ENCODE measurements at regions not wholly inside any gene's neighbourhood (a gene's known extent, or its start where the extent isn't known, plus 50 kb on each side); places are given as distances from the start of the nearest gene placed in this dataset.
A peak's percentile ranks its signal among the peaks of the same experiment; 100 is the strongest.

- Histone ChIP-seq H4K20me1 (ENCODE audit: insufficient read depth) (no peaks in the 10 kb centered on the region), H3K4me2 (no peak overlapping the region), H3K27me3 (ENCODE audit: insufficient read depth) (no peaks in the 10 kb centered on the region), H3K4me3 (ENCODE audit: low read depth in 2 of 2, low read length in 1 of 2) (no peak overlapping the region), H3K9ac (no peak overlapping the region), H3K79me2 (ENCODE audit: insufficient read depth) (no peaks in the 10 kb centered on the region), H2AFZ (ENCODE audit: low read depth) (no peak overlapping the region), H3F3A (replicated peaks; ENCODE audit: insufficient read depth) (no peaks in the 10 kb centered on the region), H3K27ac (ENCODE audit: low read depth in 2 of 2, low read length in 1 of 2) (peak overlapping the region in 1 of 2 experiments; percentile 75; a peak in 1 of 4 replicates), H3K9me2 (no peaks in the 10 kb centered on the region), H3K36me3 (replicated peaks in 1 of 2; ENCODE audit: control insufficient read depth in 1 of 2, insufficient read depth in 2 of 2, low read length in 1 of 2) (no peaks in the 10 kb centered on the region), H3K4me1 (ENCODE audit: control insufficient read depth in 1 of 2, insufficient read depth in 2 of 2, low read depth in 1 of 2, low read length in 1 of 2) (peaks cover 0 to 27% of the 10 kb centered on the region in 2 experiments; a peak in 2 of 4 replicates), H3K9me3 (no peaks in the 10 kb centered on the region)
- DNase-seq: no peak
- WGBS (ENCODE audit: low lambda C conversion rate): 54% methylated on average over 8 of the region's 8 CpGs
- ChIA-PET POLR2A (interaction anchor here (0.6 to 0.9 kb wide), 2 partner anchors 286 to 927 kb away, joined by 4 read pairs; partner anchors contain the start of gene HNRNPA2B1), CTCF (no interaction called here)
- no peak for TF ChIP-seq TAF1 (IDR thresholded peaks at IDR 0.05; ENCODE audit: borderline replicate concordance, low read depth, low read length)
- TF ChIP-seq GABPA (IDR thresholded peaks at IDR 0.05; ENCODE audit: low read depth): no peak
- no peak for TF ChIP-seq RCOR1 (IDR thresholded peaks at IDR 0.05; ENCODE audit: low read length)
- no peak for TF ChIP-seq SIN3A (IDR thresholded peaks at IDR 0.05; ENCODE audit: borderline replicate concordance, low read depth, low read length)
- TF ChIP-seq RXRA (IDR thresholded peaks at IDR 0.05; ENCODE audit: borderline replicate concordance, low read depth): no peak
- no peak for TF ChIP-seq FOXJ3 (CRISPR knock-in tag; IDR thresholded peaks at IDR 0.05)
These were observed 194.5 kb downstream of the SNX10 start for GRCh38 chr7:26486153-26486552.

DNA sequence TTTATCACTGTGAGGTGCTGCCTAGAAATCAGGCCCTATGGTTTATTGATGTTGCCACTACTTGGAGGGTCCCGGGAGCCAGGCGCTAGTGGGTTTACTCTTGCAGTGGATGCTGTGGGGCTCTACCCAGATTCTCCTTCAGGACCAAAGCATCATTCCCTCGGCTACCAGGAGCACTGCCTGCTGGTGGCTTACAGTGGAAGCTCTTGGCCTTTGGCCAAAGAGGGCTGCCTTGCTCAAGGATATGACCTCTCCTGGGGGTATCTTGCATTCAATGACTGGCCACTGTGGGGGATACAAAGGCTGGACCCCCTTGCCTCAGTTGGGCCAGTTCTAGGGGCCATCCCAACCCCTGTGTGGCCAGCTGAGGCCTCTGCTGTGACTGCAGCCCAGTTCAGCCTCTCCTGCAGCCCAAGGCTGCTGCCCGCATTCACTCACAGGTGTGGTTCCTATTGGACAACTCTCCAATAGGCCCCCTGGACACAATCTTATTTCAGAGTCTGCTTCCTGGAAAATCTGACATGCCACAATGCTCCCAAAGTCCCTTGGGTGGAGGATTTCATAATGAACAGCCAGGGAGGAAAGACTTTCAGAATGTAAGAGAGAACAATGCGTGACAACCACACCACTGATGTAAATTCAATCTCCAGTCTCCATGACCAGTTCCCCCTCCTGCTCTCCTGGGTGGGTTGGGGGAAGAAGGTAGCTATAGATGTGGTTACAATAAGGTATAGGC, 196.3 kb downstream of the SNX10 start:
- no peak overlapping the region for H3K9ac ChIP-seq
- no peak overlapping the region for H3K4me2 ChIP-seq
- peaks cover 0 to 38% of the 10 kb centered on the region in 2 experiments; a peak in 2 of 4 replicates for H3K4me1 ChIP-seq (ENCODE audit: control insufficient read depth in 1 of 2, insufficient read depth in 2 of 2, low read depth in 1 of 2, low read length in 1 of 2)
- no peaks in the 10 kb centered on the region for H3K79me2 ChIP-seq (ENCODE audit: insufficient read depth)
- H3K27me3 ChIP-seq (ENCODE audit: insufficient read depth): no peaks in the 10 kb centered on the region
- no peak overlapping the region for H3K27ac ChIP-seq (ENCODE audit: low read depth in 2 of 2, low read length in 1 of 2)
- no peak overlapping the region for H3K4me3 ChIP-seq (ENCODE audit: low read depth in 2 of 2, low read length in 1 of 2)
- CTCF ChIA-PET: interaction anchor here (0.7 to 1.6 kb wide), 3 partner anchors 55 to 179 kb away, joined by 3 to 5 read pairs (median 3); no protein-coding TSS in a partner anchor
- H4K20me1 ChIP-seq (ENCODE audit: insufficient read depth): no peaks in the 10 kb centered on the region
- H2AFZ ChIP-seq (ENCODE audit: low read depth): no peak overlapping the region
- TF ChIP-seq FOXM1 (IDR thresholded peaks at IDR 0.05; ENCODE audit: low read depth) (no peak), TCF12 (IDR thresholded peaks at IDR 0.05) (no peak), USF2 (IDR thresholded peaks at IDR 0.05; ENCODE audit: borderline replicate concordance, low read depth, low read length) (no peak), YY1 (IDR thresholded peaks at IDR 0.05; ENCODE audit: low read depth) (no peak), SMC3 (IDR thresholded peaks at IDR 0.05; ENCODE audit: low read depth, low read length) (no peak), SIN3A (IDR thresholded peaks at IDR 0.05; ENCODE audit: borderline replicate concordance, low read depth, low read length) (no peak), GATA2 (CRISPR knock-in tag; IDR thresholded peaks at IDR 0.05) (no peak), NFIC (IDR thresholded peaks at IDR 0.05; ENCODE audit: borderline replicate concordance) (no peak), JUND (IDR thresholded peaks at IDR 0.05) (no peak), MXI1 (IDR thresholded peaks at IDR 0.05; ENCODE audit: low read depth, low read length) (no peak), TAF1 (IDR thresholded peaks at IDR 0.05; ENCODE audit: borderline replicate concordance, low read depth, low read length) (no peak), MEF2A (IDR thresholded peaks at IDR 0.05; ENCODE audit: borderline replicate concordance, low read depth) (no peak), RCOR1 (IDR thresholded peaks at IDR 0.05; ENCODE audit: low read length) (no peak), EP300 (IDR thresholded peaks at IDR 0.05; ENCODE audit: borderline replicate concordance in 1 of 2, low read depth in 1 of 2, low read length in 1 of 2) (no peak), POLR2AphosphoS5 (IDR thresholded peaks at IDR 0.05; ENCODE audit: low read depth, low read length) (no peak), NRF1 (IDR thresholded peaks at IDR 0.05; ENCODE audit: low read depth, low read length) (no peak)
- TF ChIP-seq, protein P1, sequence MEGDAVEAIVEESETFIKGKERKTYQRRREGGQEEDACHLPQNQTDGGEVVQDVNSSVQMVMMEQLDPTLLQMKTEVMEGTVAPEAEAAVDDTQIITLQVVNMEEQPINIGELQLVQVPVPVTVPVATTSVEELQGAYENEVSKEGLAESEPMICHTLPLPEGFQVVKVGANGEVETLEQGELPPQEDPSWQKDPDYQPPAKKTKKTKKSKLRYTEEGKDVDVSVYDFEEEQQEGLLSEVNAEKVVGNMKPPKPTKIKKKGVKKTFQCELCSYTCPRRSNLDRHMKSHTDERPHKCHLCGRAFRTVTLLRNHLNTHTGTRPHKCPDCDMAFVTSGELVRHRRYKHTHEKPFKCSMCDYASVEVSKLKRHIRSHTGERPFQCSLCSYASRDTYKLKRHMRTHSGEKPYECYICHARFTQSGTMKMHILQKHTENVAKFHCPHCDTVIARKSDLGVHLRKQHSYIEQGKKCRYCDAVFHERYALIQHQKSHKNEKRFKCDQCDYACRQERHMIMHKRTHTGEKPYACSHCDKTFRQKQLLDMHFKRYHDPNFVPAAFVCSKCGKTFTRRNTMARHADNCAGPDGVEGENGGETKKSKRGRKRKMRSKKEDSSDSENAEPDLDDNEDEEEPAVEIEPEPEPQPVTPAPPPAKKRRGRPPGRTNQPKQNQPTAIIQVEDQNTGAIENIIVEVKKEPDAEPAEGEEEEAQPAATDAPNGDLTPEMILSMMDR (IDR thresholded peaks at IDR 0.05): no peak
- 71% methylated on average over 5 of the region's 5 CpGs for WGBS (ENCODE audit: low lambda C conversion rate)
- H3K9me3 ChIP-seq: no peaks in the 10 kb centered on the region
- H3F3A ChIP-seq (replicated peaks; ENCODE audit: insufficient read depth): no peaks in the 10 kb centered on the region
- POLR2A ChIA-PET: interaction anchor here (0.6 to 0.7 kb wide), 2 partner anchors 58 to 90 kb away, joined by 3 read pairs; no protein-coding TSS in a partner anchor
- H3K9me2 ChIP-seq: no peaks in the 10 kb centered on the region
- no peak for DNase-seq
- H3K36me3 ChIP-seq (replicated peaks in 1 of 2; ENCODE audit: control insufficient read depth in 1 of 2, insufficient read depth in 2 of 2, low read length in 1 of 2): no peaks in the 10 kb centered on the region

Data from SK-N-SH (cell line).